ENCODE measurements at regions not wholly inside any gene's neighbourhood (a gene's known extent, or its start where the extent isn't known, plus 50 kb on each side); places are given as distances from the start of the nearest gene placed in this dataset.
"Not testable (repeated sequence)": the region's sequence is repeated elsewhere in the genome, so short reads cannot be mapped to it uniquely, and the experiment has no call there.

GRCh38 chr12:84191779-84192178 is 720.8 kb downstream of the SLC6A15 start:
- H3K4me1 ChIP-seq (ENCODE audit: insufficient read depth): no peaks in the 10 kb centered on the region
- H3K4me3 ChIP-seq (ENCODE audit: low read depth, low read length): no peak overlapping the region
- 57% methylated on average over 3 of the region's 3 CpGs for WGBS
- no peak for DNase-seq (ENCODE audit: extremely low spot score)
- no peak overlapping the region for H3K27ac ChIP-seq (ENCODE audit: low read depth)
- H3K36me3 ChIP-seq (ENCODE audit: insufficient read depth): no peaks in the 10 kb centered on the region

DNA sequence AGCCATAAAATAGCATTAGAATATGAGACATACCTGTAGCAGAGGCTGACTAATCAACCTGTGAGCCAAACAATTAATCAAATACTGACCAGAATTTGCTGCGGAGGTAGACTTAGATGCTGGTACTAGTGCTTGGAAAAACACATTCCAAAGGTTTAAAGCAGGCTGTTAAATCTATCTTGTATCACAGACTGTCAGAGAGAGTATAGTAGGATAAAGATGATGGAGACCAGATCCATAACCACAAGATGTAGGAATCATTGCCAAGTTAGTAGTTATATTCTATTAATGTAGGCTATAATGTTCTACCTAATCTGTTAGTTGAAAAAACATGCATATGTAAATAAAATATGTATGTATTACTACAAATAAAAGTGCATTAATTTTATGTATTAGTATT is 726.2 kb downstream of the SLC6A15 start:
- no peak for DNase-seq (ENCODE audit: extremely low spot score)
- no peaks in the 10 kb centered on the region for H3K36me3 ChIP-seq (ENCODE audit: insufficient read depth)
- WGBS: 29% methylated on average over 1 of the region's 1 CpG
- H3K4me3 ChIP-seq (ENCODE audit: low read depth, low read length): no peak overlapping the region
- H3K4me1 ChIP-seq (ENCODE audit: insufficient read depth): no peaks in the 10 kb centered on the region
- no peak overlapping the region for H3K27ac ChIP-seq (ENCODE audit: low read depth)

- 71% methylated on average over 2 of the region's 2 CpGs for WGBS
- H3K4me1 ChIP-seq (ENCODE audit: insufficient read depth): no peaks in the 10 kb centered on the region
- no peak overlapping the region for H3K4me3 ChIP-seq (ENCODE audit: low read depth, low read length)
- no peaks in the 10 kb centered on the region for H3K36me3 ChIP-seq (ENCODE audit: insufficient read depth)
- no peak for DNase-seq (ENCODE audit: extremely low spot score)
- no peak overlapping the region for H3K27ac ChIP-seq (ENCODE audit: low read depth)
Measured at GRCh38 chr12:84183576-84183975, 729.0 kb downstream of the SLC6A15 start.

GRCh38 chr12:84174115-84174514 is 738.5 kb downstream of the SLC6A15 start:
- H3K4me1 ChIP-seq (ENCODE audit: insufficient read depth): no peaks in the 10 kb centered on the region
- no peak overlapping the region for H3K4me3 ChIP-seq (ENCODE audit: low read depth, low read length)
- H3K36me3 ChIP-seq (ENCODE audit: insufficient read depth): no peaks in the 10 kb centered on the region
- no peak for DNase-seq (ENCODE audit: extremely low spot score)
- no peak overlapping the region for H3K27ac ChIP-seq (ENCODE audit: low read depth)
- 95% methylated on average over 5 of the region's 5 CpGs for WGBS

GRCh38 chr12:84172823-84173424 is 739.7 kb downstream of the SLC6A15 start:
- H3K4me3 ChIP-seq (ENCODE audit: low read depth, low read length): no peak overlapping the region
- H3K4me1 ChIP-seq (ENCODE audit: insufficient read depth): no peaks in the 10 kb centered on the region
- whole genome bisulfite sequencing: 84% methylated on average over 4 of the region's 4 CpGs
- no peak overlapping the region for H3K27ac ChIP-seq (ENCODE audit: low read depth)
- H3K36me3 ChIP-seq (ENCODE audit: insufficient read depth): no peaks in the 10 kb centered on the region
- no peak for DNase-seq (ENCODE audit: extremely low spot score)

DNA sequence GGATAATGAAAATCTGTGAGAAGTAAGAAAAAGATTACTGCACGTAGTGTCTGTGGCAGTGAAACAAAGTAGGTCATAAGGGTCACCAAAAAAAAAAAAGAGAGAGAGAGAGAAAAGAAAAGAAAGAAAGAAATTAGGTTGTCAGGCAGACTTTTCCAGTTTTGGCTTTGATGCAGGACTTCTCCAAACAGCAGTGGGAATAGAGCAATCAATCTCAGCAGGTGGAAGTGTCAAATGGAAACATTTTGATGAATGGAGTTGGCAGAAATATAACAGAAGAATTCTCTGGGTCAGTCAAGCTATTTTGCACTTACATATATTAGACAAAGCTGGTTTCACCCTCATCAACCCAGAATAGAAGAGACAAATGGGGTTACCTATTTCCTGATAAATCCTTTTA is 745.8 kb downstream of the SLC6A15 start:
- H3K4me1 ChIP-seq (ENCODE audit: insufficient read depth): no peaks in the 10 kb centered on the region
- no peaks in the 10 kb centered on the region for H3K36me3 ChIP-seq (ENCODE audit: insufficient read depth)
- WGBS: 62% methylated on average over 1 of the region's 1 CpG
- H3K27ac ChIP-seq (ENCODE audit: low read depth): no peak overlapping the region
- no peak overlapping the region for H3K4me3 ChIP-seq (ENCODE audit: low read depth, low read length)
- no peak for DNase-seq (ENCODE audit: extremely low spot score)

DNA sequence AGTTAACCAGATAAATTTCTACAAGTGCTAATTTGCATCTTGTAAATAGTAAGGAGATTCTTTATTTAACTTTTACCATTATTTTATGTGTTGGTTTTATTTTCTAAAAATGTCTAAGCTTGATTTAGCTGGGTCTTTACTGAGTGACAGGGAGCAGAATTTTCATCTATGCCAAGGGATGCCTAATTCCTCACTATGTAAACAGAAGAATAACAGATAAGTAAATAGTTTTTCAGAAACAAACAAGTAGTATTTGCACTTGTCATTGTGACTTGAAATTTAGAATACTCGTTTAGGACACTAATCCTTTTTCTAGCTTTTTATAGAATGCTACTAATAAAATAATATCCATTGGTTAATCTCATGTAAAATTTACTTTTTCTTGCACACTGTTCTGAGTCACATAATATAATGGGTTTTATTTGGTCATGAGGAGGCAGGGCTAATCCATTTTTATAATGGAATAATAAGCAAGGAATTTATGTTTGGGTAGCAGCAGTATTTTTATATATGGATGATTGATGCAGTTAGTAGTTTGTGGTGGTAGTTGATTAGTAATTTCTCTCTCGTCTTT is 746.5 kb downstream of the SLC6A15 start:
- no peaks in the 10 kb centered on the region for H3K4me1 ChIP-seq (ENCODE audit: insufficient read depth)
- WGBS: 49% methylated on average over 2 of the region's 2 CpGs
- no peaks in the 10 kb centered on the region for H3K36me3 ChIP-seq (ENCODE audit: insufficient read depth)
- no peak for DNase-seq (ENCODE audit: extremely low spot score)
- H3K4me3 ChIP-seq (ENCODE audit: low read depth, low read length): no peak overlapping the region
- H3K27ac ChIP-seq (ENCODE audit: low read depth): no peak overlapping the region

GRCh38 chr12:84161296-84161695 is 751.3 kb downstream of the SLC6A15 start:
- 85% methylated on average over 2 of the region's 2 CpGs for WGBS
- Histone ChIP-seq H3K4me1 (ENCODE audit: insufficient read depth) (no peaks in the 10 kb centered on the region), H3K4me3 (ENCODE audit: low read depth, low read length) (no peak overlapping the region), H3K27ac (ENCODE audit: low read depth) (no peak overlapping the region), H3K36me3 (ENCODE audit: insufficient read depth) (no peaks in the 10 kb centered on the region)
- no peak for DNase-seq (ENCODE audit: extremely low spot score)

DNA sequence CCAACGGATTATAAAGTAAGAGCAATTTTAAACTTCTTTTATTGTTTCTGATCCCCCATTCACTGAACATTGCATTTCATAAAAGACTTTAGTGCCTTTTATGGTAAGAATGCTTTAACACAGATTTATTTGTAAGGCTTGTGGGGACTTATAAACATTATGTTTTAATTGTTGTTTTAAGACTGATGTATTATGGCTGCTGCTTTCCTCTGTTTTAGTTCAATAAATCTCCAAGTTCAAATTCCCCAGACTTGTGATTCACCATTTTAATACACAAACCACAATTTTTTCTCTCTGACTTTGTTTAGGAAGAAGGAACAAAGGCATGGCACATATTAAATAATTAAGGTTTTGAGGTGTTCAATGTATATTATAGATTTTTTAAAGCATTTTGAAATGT is 753.3 kb downstream of the SLC6A15 start:
- Histone ChIP-seq H3K4me1 (ENCODE audit: insufficient read depth) (no peaks in the 10 kb centered on the region), H3K4me3 (ENCODE audit: low read depth, low read length) (no peak overlapping the region), H3K36me3 (ENCODE audit: insufficient read depth) (no peaks in the 10 kb centered on the region), H3K27ac (ENCODE audit: low read depth) (no peak overlapping the region)
- 91% methylated on average over 1 of the region's 1 CpG for WGBS
- no peak for DNase-seq (ENCODE audit: extremely low spot score)

DNA sequence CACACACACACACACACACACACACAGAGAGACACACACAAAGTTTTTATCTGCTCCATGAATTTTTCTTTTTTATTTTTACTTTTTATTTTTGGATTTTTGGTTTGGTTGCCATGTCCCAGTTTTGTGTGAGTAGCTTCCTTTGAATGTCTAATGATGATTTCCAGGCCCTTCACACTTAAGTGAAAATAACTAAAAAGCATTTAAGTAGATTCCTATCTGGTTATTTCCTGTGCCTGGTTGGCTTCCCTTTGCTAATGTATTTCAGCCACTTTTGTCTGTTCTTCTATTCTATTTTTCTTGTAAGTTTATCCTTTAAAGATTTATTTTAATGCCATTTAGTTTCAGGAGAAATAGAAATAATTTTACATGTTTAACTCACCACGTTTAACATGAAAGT is 755.4 kb downstream of the SLC6A15 start:
- Histone ChIP-seq H3K36me3 (ENCODE audit: insufficient read depth) (no peaks in the 10 kb centered on the region), H3K4me3 (ENCODE audit: low read depth, low read length) (no peak overlapping the region), H3K4me1 (ENCODE audit: insufficient read depth) (no peaks in the 10 kb centered on the region), H3K27ac (ENCODE audit: low read depth) (no peak overlapping the region)
- 79% methylated on average over 1 of the region's 1 CpG for WGBS
- no peak for DNase-seq (ENCODE audit: extremely low spot score)

DNA sequence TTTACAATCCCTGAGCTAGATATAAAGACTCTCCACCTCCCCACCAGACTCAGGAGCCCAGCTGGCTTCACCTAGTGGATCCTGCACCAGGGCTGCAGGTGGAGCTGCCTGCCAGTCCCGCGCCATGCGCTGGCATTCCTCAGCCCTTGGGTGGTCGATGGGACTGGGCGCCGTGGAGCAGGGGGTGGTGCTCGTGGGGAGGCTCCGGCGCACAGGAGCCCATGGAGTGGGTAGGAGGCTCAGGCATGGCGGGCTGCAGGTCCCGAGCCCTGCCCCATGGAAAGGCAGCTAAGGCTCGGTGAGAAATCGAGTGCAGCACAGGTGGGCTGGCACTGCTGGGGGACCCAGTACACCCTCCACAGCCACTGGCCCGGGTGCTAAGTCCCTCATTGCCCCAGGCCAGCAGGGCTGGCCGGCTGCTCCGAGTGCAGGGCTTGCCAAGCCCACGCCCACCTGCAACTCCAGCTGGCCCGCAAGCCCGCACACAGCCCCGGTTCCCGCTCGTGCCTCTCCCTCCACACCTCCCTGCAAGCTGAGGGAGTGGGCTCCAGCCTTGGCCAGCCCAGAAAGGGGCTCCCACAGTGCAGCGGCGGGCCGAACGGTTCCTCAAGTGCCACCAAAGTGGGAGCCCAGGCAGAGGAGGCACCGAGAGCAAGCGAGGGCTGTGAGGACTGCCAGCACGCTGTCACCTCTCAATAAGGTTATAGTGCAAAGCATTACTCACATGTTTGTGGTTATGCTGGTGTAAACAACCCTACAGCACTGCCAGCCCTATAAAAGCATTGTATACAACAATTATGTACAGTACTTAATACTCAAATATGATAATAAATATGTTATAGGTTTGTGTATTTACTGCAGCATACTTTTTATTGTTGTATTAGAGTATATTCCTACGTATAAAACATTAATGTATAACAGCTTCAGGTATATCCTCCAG is 757.3 kb downstream of the SLC6A15 start:
- not testable (repeated sequence) for H3K4me1 ChIP-seq (ENCODE audit: insufficient read depth); H3K27ac ChIP-seq (ENCODE audit: low read depth); H3K4me3 ChIP-seq (ENCODE audit: low read depth, low read length); DNase-seq (ENCODE audit: extremely low spot score); H3K36me3 ChIP-seq (ENCODE audit: insufficient read depth)
- WGBS: 95% methylated on average over 30 of the region's 30 CpGs

- WGBS: 83% methylated on average over 15 of the region's 15 CpGs
- H3K4me3 ChIP-seq (ENCODE audit: low read depth, low read length); H3K4me1 ChIP-seq (ENCODE audit: insufficient read depth); DNase-seq (ENCODE audit: extremely low spot score); H3K27ac ChIP-seq (ENCODE audit: low read depth); H3K36me3 ChIP-seq (ENCODE audit: insufficient read depth): not testable (repeated sequence)
Measured at GRCh38 chr12:84154439-84154990, 758.1 kb downstream of the SLC6A15 start.

DNA sequence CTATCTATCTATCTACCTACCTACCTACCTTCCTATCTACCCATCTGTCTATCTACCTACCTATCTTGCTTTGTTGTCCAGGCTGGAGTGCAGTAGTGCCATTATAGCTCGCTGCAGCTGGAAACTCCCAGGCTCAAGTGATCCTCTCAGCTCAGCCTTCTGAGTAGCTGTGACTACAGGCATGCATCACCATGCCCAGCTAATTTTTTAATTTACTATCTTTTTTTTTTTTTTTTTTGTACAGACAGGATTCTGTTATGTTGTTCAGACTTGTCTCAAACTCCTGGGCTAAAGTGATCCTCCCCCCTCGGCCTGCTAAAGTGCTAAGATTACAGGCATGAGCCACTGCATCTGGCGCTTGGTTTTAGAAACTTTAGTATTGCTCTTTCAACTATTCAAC is 762.4 kb downstream of the SLC6A15 start:
- Histone ChIP-seq H3K4me1 (ENCODE audit: insufficient read depth) (no peaks in the 10 kb centered on the region), H3K36me3 (ENCODE audit: insufficient read depth) (no peaks in the 10 kb centered on the region), H3K27ac (ENCODE audit: low read depth) (no peak overlapping the region), H3K4me3 (ENCODE audit: low read depth, low read length) (no peak overlapping the region)
- WGBS: 81% methylated on average over 3 of the region's 3 CpGs
- no peak for DNase-seq (ENCODE audit: extremely low spot score)

DNA sequence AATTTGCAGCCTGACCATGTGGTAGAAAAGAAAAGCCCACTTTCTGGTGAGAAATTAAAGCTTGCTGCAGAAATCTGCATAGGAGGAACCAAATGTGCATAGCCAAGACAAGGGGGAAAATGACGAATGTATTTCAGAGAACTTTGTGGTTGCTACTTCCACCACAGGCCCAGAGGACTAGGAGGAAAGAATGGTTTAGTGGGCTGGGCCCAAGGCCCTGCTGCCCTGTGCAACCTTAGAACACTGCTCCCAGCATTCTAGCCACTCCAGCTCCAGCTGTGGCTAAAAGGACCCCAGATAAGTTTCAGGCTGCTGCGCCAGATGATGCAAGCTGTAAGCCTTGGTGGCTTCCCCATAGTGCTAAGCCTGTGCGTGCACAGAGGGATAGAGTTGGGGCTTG is 764.3 kb downstream of the SLC6A15 start:
- Histone ChIP-seq H3K36me3 (ENCODE audit: insufficient read depth) (no peaks in the 10 kb centered on the region), H3K4me3 (ENCODE audit: low read depth, low read length) (no peak overlapping the region), H3K4me1 (ENCODE audit: insufficient read depth) (no peaks in the 10 kb centered on the region), H3K27ac (ENCODE audit: low read depth) (no peak overlapping the region)
- 93% methylated on average over 3 of the region's 3 CpGs for WGBS
- DNase-seq (ENCODE audit: extremely low spot score): no peak
